ENCODE measurements at regions not wholly inside any gene's neighbourhood (a gene's known extent, or its start where the extent isn't known, plus 50 kb on each side); places are given as distances from the start of the nearest gene placed in this dataset.

- no peak for DNase-seq
Observed at GRCh38 chr2:14923820-14924580, 291.5 kb downstream of the LRATD1 start.

GRCh38 chr2:14925471-14925870, 293.0 kb downstream of the LRATD1 start:
- DNase-seq = no peak

DNA sequence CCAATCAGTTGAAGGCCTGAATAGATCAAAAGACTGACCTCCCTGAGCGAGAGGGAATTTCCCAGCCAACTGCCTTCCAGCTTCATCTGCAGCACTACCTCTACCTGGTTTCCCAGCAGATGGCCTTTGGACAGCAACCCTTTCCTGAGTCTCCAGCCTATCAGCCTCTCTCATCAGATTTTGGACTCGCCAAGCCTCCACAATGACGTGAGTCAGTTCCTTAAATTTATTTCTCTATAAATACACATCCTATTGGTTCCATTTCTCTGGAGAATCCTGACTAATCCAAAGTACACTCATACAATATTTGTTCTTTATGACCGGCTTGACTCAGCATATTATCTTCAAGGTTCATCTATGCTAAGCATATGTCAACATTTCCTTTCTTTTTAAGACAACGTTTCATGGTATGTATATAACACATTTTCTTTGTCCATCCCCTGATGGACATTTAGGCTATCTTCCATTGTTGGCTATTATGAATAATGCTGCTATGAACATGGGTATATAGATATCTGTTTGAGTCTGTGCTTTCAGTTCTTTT, 294.6 kb downstream of the LRATD1 start:
- no peak for DNase-seq

DNA sequence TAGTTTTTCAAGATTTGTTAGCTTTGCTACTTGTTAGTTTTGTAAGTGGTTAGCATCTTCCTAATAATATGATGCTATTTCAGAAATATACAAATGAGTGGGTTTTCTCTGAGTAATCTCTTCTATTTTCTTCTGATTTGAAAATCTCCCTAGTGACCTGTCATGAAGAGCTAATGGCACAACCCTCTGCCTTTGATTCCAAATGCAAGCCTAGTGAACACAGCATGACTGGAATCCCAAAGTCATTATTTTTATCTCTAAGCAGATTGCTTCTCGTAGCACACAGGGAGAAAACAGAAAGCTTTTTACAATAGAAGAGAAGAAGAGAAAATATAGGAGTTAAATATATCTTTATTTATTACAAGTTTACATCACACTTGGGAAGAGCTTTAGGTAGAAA, 295.5 kb downstream of the LRATD1 start:
- DNase-seq = no peak

DNA sequence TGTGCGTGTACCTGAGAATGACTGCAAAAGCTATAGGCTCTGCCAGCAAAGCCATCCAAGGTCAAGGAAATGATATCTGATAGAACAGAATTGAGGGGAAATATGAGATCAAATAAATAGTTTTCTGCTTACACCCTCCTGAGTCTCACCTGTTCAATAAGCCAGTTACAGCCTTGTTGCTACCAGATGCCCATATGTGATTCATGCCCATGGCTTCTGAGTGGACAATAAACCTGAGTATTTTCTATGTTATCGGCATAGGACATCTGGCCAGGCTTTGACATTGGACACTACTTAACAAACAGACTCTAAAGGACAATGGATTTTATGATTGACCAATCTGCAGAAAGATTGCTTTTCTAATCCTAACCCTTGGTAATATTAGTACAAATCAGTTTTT, 297.9 kb downstream of the LRATD1 start:
- DNase-seq = no peak

- DNase-seq = no peak
Observed at GRCh38 chr2:14932285-14932684, 299.8 kb downstream of the LRATD1 start.

DNA sequence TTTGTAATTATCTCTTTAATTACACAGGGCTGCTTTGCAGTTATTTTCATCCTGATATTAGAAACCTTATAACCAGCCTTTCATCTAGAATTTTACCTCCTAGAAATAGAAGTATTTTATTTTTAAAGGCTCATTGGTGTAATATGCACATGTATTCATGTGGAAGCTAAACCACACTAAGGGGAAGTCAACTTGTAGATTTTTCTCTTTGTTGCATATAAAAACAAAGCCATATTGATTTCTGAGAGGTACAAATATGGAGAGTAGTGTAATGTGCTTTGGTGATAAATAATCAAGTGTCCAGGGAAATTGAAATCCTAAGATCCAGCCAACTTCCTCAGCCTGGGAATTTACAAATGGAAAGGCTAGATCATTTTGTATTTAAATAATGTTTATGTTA, 301.2 kb downstream of the LRATD1 start:
- no peak for DNase-seq

- DNase-seq = no peak
Observed at GRCh38 chr2:14936426-14936825, 303.9 kb downstream of the LRATD1 start.

DNA sequence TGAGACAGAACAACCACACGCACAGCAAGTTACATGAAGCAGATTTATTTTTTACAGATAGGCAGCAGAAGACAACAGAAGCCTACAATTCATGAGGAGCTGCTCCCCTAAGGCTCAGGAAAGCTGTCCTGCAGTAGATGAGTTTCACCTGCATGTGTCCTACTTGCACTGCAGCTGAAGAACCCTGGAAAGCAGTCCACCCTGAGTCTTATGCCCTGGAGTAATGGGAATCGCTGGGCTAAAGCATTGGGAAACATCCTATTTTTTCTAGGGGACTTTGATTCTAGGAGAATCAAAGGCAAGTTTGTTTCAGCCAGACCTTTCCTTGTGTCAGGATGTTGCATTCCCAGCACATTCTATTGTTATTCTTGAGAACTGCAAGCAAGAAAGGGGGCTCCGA, 304.8 kb downstream of the LRATD1 start:
- no peak for DNase-seq

GRCh38 chr2:14941151-14941631, 308.7 kb downstream of the LRATD1 start:
- DNase-seq = no peak

DNA sequence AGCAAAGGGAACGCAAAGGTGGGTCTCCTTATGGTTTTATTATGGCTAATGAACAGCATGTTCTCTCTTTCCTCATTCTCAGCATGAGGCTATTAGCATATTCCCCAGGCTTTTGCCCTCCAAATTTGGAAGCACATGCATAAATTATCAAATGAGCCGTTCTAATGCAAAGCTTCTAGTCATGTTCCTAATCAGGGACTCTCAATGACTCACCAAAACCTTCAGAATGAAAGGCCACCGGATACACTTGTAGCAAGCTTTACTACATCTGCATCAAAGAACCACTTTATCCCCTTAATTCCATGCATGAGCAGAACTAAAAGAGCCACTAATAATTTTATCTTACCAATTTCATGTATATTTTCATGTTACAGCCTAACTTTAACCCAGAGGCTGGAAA, 310.5 kb downstream of the LRATD1 start:
- DNase-seq = no peak

GRCh38 chr2:14944562-14945346, 312.2 kb downstream of the LRATD1 start:
- no peak for DNase-seq

- DNase-seq = no peak
Observed at GRCh38 chr2:14951569-14952285, 319.2 kb downstream of the LRATD1 start.

DNA sequence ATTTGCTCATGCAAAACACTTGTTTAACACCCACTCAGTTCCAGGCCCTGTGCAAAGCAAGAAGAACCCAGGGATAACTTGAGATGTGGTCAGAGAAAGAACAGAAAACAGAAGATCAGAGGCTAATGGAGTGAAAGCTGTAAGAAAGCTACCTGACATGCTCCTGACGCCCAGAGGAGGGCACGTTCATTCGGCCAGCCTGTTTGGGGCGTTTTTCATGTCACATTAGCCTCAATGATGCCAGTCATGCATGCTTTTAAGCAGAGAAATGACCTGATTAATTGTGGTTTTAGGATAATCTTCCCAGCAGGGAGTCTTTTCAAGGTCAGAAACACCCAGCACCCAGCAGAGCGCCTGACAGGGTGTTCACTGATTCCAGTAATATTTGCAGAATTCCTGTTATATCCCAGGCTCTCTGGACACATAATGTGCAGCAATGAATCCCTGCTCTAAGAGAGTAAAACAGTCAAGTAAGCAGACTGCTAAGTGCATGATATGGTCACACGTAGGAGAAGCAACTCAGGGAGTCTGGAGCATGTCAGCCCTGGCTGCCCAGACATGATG, 320.0 kb downstream of the LRATD1 start:
- DNase-seq = no peak

GRCh38 chr2:14960686-14961324, 328.3 kb downstream of the LRATD1 start:
- DNase-seq = no peak

- DNase-seq = no peak
Observed at GRCh38 chr2:14967729-14968128, 335.2 kb downstream of the LRATD1 start.

- DNase-seq = no peak
Observed at GRCh38 chr2:14975381-14975780, 342.9 kb downstream of the LRATD1 start.

GRCh38 chr2:14977021-14977420, 344.5 kb downstream of the LRATD1 start:
- no peak for DNase-seq

DNA sequence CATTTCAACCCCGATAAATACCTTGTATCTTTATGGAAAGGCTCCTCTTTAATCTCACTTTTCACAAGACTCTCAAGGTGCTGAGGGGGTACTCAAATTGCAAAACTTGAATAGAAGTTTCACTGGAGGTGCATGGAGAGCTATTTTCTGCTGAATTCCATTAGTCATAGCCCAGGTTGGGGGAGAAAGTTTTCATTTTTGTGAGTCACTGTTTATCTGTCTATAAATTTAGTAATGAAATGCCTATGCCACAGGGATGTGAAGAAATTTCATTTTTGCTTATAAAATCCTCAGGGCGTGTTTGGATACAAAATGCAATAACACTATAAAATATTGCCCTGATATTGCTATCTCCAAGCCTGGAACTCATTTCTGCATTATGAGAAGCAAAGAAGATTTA, 346.3 kb downstream of the LRATD1 start:
- no peak for DNase-seq

DNA sequence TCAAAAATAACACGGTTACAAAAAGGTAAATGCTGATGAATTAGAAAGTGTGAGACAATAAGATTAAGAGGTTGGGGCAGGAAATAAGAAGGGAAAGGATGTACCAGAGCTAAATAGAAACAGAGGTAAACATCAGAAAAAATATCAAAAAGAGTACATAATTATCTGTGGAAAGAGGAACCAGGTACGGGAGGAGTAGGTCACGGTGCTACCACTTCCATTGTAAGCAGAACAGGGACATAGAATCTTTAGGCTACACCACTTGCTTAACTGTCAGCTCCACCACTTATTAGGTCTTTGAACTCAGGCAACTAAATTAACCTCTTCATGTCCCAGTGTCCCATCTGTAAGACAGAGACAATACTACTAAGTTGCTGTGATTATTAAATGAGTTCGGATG, 350.3 kb downstream of the LRATD1 start:
- no peak for DNase-seq

DNA sequence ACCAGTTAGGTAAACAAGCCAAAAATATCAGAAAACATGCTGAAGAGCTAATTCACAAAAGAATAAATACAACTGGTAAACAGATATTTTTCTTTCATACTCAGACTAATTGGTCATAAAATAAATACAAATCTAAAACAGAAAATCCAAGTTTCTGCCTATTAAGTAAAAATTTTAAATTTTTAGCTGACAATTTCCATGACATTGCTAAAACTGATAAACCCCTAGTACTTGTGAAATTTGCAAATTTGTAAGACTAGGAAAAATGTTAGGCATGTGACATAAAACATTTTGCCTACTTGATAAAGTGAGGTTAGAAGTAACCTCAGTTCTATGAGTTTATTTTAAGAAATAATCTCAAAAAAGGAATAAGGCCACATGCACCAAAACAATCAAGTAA, 356.1 kb downstream of the LRATD1 start:
- no peak for DNase-seq

DNA sequence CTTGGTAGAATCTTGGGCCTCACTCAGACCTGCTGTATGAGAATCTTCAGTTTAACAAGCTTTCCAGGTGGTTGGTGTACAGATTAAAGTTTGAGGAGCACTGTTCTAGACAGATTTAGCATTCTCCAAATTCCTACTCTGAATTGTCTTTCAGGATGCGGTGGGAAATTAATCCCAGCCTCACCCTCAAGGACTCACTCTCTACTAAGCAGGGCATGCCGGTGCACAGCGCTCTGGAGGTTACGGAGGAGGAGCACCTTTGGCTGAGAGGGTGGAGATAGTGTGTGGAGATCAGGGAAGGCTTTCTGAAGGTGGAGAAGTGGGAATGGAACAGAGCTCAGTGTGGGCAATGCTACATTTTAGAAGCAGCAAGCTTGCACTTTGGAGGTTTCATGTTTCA, 359.2 kb downstream of the LRATD1 start:
- no peak for DNase-seq

DNA sequence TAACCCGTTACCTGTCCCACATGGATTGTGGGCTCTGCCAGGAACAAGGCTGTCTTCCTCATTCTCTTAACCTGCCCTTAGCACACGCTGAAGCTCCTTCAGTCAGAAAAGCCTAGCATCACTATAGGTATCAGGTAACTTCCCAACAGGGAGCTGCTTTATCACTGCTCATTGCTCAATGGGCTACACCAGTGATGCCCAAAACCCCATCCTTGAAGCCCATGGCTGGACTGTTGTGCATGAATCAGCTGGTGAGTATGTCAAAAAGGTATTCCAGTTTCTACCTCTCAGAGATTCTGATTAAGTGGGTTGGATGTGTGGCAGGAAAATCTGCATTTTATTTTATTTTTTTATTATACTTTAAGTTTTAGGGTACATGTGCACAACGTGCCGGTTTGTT, 362.2 kb downstream of the LRATD1 start:
- no peak for DNase-seq
